A549 (cell line): ENCODE measurements at regions not wholly inside any gene's neighbourhood (a gene's known extent, or its start where the extent isn't known, plus 50 kb on each side); places are given as distances from the start of the nearest gene placed in this dataset.

Experiments
- FOSL2 ChIP-seq, 2 experiments: fragments of 450-650 bp in 1 of 2; fragments of >200 bp in 1 of 2; sonication (Bioruptor Twin) in 1 of 2; formaldehyde crosslinking; IDR thresholded peaks; 2 replicates each; pipeline versions ENCODE4 v1.5.0 to v1.6.1; 2016 to 2020; ENCODE audit warnings: mild to moderate bottlenecking in 1 of 2, moderate library complexity in 1 of 2
- FOXS1 ChIP-seq: fragments of 250-450 bp; sonication (Bioruptor Pico); IDR thresholded peaks from 2 replicates; pipeline ENCODE4 v1.5.0; 2020; ENCODE audit warnings: mild to moderate bottlenecking, moderate library complexity
- POLR2A ChIP-seq: IDR thresholded peaks from 2 replicates; pipeline ENCODE4 v1.6.1; 2012; ENCODE audit warnings: mild to moderate bottlenecking, low read length
- SMC3 ChIP-seq: fragments of >200 bp; sonication (Bioruptor Twin); formaldehyde crosslinking; IDR thresholded peaks from 3 replicates; pipeline ENCODE4 v1.6.1; 2018; ENCODE audit warnings: inconsistent platforms
- TF ChIP-seq, protein P1 (sequence below): fragments of >200 bp; sonication (Bioruptor Twin); formaldehyde crosslinking; IDR thresholded peaks from 3 replicates; pipeline ENCODE4 v1.5.1; 2016
- TF ChIP-seq, protein P2 (sequence below): fragments of 200-600 bp; sonication (generic); IDR thresholded peaks from 2 replicates; pipeline ENCODE4 v1.6.1; 2016; ENCODE audit warnings: antibody characterized with exemption, mild to moderate bottlenecking, moderate library complexity
- TF ChIP-seq, protein P3 (sequence below): fragments of 250-450 bp; sonication (Bioruptor Pico); IDR thresholded peaks from 2 replicates; pipeline ENCODE4 v1.5.0; 2021; ENCODE audit warnings: mild to moderate bottlenecking, moderate library complexity, borderline replicate concordance

DNA sequence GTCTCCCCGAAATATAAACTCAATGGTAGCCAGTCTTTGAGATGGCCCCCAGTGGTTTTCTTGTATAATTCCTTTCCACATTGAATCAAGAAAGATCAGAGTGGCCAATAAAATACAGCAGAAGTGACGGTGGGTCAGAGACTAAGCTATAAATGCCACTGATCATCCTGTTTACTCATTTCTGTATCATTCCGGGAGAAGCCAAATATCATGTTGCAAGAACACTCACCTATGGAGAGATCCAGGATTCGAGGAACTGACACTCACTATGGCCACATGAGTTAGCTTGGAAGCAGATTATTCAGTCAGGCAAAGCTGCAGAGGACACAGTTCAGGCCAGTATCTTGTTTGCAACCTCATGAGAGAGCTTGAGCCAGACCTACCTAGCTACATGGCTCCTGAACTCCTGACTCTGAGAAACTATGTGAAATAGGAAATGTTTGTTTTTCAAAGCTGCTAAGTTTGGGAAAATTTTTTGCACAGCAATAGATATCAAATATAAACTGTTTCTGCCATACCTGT is 132.4 kb upstream of the ADGRF1 start:
- TF ChIP-seq FOSL2 (IDR thresholded peaks at IDR 0.05): no peak
- no peak for TF ChIP-seq FOSL2 (CRISPR knock-in tag; IDR thresholded peaks at IDR 0.05)
- TF ChIP-seq SMC3: no peak
- TF ChIP-seq, protein P1, sequence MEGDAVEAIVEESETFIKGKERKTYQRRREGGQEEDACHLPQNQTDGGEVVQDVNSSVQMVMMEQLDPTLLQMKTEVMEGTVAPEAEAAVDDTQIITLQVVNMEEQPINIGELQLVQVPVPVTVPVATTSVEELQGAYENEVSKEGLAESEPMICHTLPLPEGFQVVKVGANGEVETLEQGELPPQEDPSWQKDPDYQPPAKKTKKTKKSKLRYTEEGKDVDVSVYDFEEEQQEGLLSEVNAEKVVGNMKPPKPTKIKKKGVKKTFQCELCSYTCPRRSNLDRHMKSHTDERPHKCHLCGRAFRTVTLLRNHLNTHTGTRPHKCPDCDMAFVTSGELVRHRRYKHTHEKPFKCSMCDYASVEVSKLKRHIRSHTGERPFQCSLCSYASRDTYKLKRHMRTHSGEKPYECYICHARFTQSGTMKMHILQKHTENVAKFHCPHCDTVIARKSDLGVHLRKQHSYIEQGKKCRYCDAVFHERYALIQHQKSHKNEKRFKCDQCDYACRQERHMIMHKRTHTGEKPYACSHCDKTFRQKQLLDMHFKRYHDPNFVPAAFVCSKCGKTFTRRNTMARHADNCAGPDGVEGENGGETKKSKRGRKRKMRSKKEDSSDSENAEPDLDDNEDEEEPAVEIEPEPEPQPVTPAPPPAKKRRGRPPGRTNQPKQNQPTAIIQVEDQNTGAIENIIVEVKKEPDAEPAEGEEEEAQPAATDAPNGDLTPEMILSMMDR: no peak
- TF ChIP-seq, protein P2, sequence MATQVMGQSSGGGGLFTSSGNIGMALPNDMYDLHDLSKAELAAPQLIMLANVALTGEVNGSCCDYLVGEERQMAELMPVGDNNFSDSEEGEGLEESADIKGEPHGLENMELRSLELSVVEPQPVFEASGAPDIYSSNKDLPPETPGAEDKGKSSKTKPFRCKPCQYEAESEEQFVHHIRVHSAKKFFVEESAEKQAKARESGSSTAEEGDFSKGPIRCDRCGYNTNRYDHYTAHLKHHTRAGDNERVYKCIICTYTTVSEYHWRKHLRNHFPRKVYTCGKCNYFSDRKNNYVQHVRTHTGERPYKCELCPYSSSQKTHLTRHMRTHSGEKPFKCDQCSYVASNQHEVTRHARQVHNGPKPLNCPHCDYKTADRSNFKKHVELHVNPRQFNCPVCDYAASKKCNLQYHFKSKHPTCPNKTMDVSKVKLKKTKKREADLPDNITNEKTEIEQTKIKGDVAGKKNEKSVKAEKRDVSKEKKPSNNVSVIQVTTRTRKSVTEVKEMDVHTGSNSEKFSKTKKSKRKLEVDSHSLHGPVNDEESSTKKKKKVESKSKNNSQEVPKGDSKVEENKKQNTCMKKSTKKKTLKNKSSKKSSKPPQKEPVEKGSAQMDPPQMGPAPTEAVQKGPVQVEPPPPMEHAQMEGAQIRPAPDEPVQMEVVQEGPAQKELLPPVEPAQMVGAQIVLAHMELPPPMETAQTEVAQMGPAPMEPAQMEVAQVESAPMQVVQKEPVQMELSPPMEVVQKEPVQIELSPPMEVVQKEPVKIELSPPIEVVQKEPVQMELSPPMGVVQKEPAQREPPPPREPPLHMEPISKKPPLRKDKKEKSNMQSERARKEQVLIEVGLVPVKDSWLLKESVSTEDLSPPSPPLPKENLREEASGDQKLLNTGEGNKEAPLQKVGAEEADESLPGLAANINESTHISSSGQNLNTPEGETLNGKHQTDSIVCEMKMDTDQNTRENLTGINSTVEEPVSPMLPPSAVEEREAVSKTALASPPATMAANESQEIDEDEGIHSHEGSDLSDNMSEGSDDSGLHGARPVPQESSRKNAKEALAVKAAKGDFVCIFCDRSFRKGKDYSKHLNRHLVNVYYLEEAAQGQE: no peak
- TF ChIP-seq FOXS1 (CRISPR knock-in tag): no peak
- TF ChIP-seq POLR2A: no peak
- TF ChIP-seq, protein P3, sequence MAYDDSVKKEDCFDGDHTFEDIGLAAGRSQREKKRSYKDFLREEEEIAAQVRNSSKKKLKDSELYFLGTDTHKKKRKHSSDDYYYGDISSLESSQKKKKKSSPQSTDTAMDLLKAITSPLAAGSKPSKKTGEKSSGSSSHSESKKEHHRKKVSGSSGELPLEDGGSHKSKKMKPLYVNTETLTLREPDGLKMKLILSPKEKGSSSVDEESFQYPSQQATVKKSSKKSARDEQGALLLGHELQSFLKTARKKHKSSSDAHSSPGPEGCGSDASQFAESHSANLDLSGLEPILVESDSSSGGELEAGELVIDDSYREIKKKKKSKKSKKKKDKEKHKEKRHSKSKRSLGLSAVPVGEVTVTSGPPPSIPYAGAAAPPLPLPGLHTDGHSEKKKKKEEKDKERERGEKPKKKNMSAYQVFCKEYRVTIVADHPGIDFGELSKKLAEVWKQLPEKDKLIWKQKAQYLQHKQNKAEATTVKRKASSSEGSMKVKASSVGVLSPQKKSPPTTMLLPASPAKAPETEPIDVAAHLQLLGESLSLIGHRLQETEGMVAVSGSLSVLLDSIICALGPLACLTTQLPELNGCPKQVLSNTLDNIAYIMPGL (CRISPR knock-in tag): no peak
